ENCODE measurements at regions not wholly inside any gene's neighbourhood (a gene's known extent, or its start where the extent isn't known, plus 50 kb on each side); places are given as distances from the start of the nearest gene placed in this dataset.
A peak's percentile ranks its signal among the peaks of the same experiment; 100 is the strongest.

GRCh38 chr16:85372627-85373372 lies 240.3 kb upstream of the GSE1 start:
- DNase-seq (ENCODE audit: low read depth in 2 of 3, low spot score in 2 of 3), result peak in 1 of 3 experiments; percentile 9

- DNase-seq (ENCODE audit: low read depth in 2 of 3, low spot score in 2 of 3), result no peak
Measured at GRCh38 chr16:85373741-85374570, 239.2 kb upstream of the GSE1 start.

GRCh38 chr16:85374571-85374872 lies 238.6 kb upstream of the GSE1 start:
- DNase-seq (ENCODE audit: low read depth in 2 of 3, low spot score in 2 of 3), result no peak

- no peak for DNase-seq (ENCODE audit: low read depth in 2 of 3, low spot score in 2 of 3)
Measured at GRCh38 chr16:85375282-85375681, 237.8 kb upstream of the GSE1 start.

- DNase-seq (ENCODE audit: low read depth in 2 of 3, low spot score in 2 of 3), result no peak
Measured at GRCh38 chr16:85376292-85377095, 236.6 kb upstream of the GSE1 start.

GRCh38 chr16:85377388-85378144 lies 235.6 kb upstream of the GSE1 start:
- no peak for DNase-seq (ENCODE audit: low read depth in 2 of 3, low spot score in 2 of 3)

GRCh38 chr16:85378145-85379040 lies 234.7 kb upstream of the GSE1 start:
- no peak for DNase-seq (ENCODE audit: low read depth in 2 of 3, low spot score in 2 of 3)

GRCh38 chr16:85379041-85380001 lies 233.8 kb upstream of the GSE1 start:
- DNase-seq (ENCODE audit: low read depth in 2 of 3, low spot score in 2 of 3), result no peak

GRCh38 chr16:85380002-85380395 lies 233.1 kb upstream of the GSE1 start:
- no peak for DNase-seq (ENCODE audit: low read depth in 2 of 3, low spot score in 2 of 3)

- DNase-seq (ENCODE audit: low read depth in 2 of 3, low spot score in 2 of 3), result no peak
Measured at GRCh38 chr16:85380905-85381737, 232.0 kb upstream of the GSE1 start.

- no peak for DNase-seq (ENCODE audit: low read depth in 2 of 3, low spot score in 2 of 3)
Measured at GRCh38 chr16:85381738-85382592, 231.2 kb upstream of the GSE1 start.

GRCh38 chr16:85382717-85383118 lies 230.4 kb upstream of the GSE1 start:
- DNase-seq (ENCODE audit: low read depth in 2 of 3, low spot score in 2 of 3), result no peak

- DNase-seq (ENCODE audit: low read depth in 2 of 3, low spot score in 2 of 3), result no peak
Measured at GRCh38 chr16:85383836-85384832, 229.0 kb upstream of the GSE1 start.

GRCh38 chr16:85384833-85385462 lies 228.2 kb upstream of the GSE1 start:
- DNase-seq (ENCODE audit: low read depth in 2 of 3, low spot score in 2 of 3), result no peak

Measured in activated CD8-positive, alpha-beta memory T cell treated with anti-CD3 and anti-CD28 coated beads for 48 hours (primary cell).